ENCODE measurements at regions not wholly inside any gene's neighbourhood (a gene's known extent, or its start where the extent isn't known, plus 50 kb on each side); places are given as distances from the start of the nearest gene placed in this dataset.

DNA sequence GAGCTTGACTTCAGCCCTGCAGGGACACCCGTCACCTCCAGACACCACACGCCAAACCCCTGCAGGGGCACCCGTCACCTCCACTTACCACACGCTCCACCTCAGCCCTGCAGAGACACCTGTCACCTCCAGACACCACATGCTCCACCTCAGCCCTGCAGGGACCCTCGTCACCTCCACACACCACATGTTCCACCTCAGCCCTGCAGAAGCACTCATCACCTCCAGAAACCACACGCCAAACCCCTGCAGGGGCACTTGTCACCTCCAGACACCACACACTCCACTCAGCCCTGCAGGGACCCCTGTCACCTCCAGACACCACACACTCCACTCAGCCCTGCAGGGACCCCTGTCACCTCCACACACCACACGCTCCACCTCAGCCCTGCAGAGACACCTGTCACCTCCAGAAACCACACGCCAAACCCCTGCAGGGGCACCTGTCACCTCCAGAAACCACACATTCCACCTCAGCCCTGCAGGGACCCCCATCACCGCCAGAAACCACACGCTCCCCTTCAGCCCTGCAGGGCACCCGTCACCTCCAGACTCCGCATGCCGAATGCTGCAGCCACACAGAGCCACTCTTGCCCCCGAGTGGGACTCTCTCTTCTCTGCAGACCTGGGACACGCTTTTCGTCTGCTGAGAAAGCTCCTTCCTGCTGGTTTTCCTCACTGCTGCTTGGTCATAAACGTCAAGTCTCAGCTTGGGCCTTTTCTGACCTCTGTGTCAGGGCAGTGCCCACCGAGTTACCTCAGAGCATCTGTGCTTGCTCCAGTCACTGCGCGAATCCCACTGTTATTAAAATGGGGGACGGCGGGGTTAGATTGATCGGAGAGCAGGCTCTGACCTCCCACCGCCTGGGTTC, 77.5 kb upstream of the SALL3 start:
- no peaks in the 10 kb centered on the region for H3K36me3 ChIP-seq (ENCODE audit: control insufficient read depth, insufficient read depth, low read length)
- no peaks in the 10 kb centered on the region for H3K9me3 ChIP-seq (ENCODE audit: control insufficient read depth, low read length)
- no peak overlapping the region for H3K27ac ChIP-seq (ENCODE audit: low read depth, low read length, severe bottlenecking)
- WGBS, 2 experiments (ENCODE audit: insufficient coverage in 2 of 2): 87 to 89% methylated on average over 19 to 24 of the region's 24 CpGs
- H3K4me3 ChIP-seq (ENCODE audit: extremely low read depth, insufficient read depth, low read length, poor library complexity, severe bottlenecking): no peak overlapping the region
- H3K4me1 ChIP-seq (ENCODE audit: control insufficient read depth, insufficient read depth, low read length, poor library complexity, severe bottlenecking): no peaks in the 10 kb centered on the region

- Histone ChIP-seq H3K9me3 (ENCODE audit: control insufficient read depth, low read length) (no peaks in the 10 kb centered on the region), H3K27ac (ENCODE audit: low read depth, low read length, severe bottlenecking) (no peak overlapping the region), H3K4me1 (ENCODE audit: control insufficient read depth, insufficient read depth, low read length, poor library complexity, severe bottlenecking) (no peaks in the 10 kb centered on the region), H3K36me3 (ENCODE audit: control insufficient read depth, insufficient read depth, low read length) (no peaks in the 10 kb centered on the region), H3K4me3 (ENCODE audit: extremely low read depth, insufficient read depth, low read length, poor library complexity, severe bottlenecking) (no peak overlapping the region)
- WGBS, 2 experiments (ENCODE audit: insufficient coverage in 2 of 2): 93 to 100% methylated on average over 7 to 9 of the region's 11 CpGs
Measured at GRCh38 chr18:78902795-78903435, 76.7 kb upstream of the SALL3 start.

GRCh38 chr18:78903436-78904178, 76.0 kb upstream of the SALL3 start:
- Histone ChIP-seq H3K27ac (ENCODE audit: low read depth, low read length, severe bottlenecking) (no peak overlapping the region), H3K4me1 (ENCODE audit: control insufficient read depth, insufficient read depth, low read length, poor library complexity, severe bottlenecking) (no peaks in the 10 kb centered on the region), H3K36me3 (ENCODE audit: control insufficient read depth, insufficient read depth, low read length) (no peaks in the 10 kb centered on the region), H3K4me3 (ENCODE audit: extremely low read depth, insufficient read depth, low read length, poor library complexity, severe bottlenecking) (no peak overlapping the region), H3K9me3 (ENCODE audit: control insufficient read depth, low read length) (no peaks in the 10 kb centered on the region)
- 81 to 85% methylated on average over 12 to 16 of the region's 22 CpGs for WGBS, 2 experiments (ENCODE audit: insufficient coverage in 2 of 2)

GRCh38 chr18:78904179-78904531, 75.5 kb upstream of the SALL3 start:
- H3K4me1 ChIP-seq (ENCODE audit: control insufficient read depth, insufficient read depth, low read length, poor library complexity, severe bottlenecking): no peaks in the 10 kb centered on the region
- H3K27ac ChIP-seq (ENCODE audit: low read depth, low read length, severe bottlenecking): no peak overlapping the region
- no peaks in the 10 kb centered on the region for H3K36me3 ChIP-seq (ENCODE audit: control insufficient read depth, insufficient read depth, low read length)
- 74 to 87% methylated on average over 8 to 11 of the region's 11 CpGs for WGBS, 2 experiments (ENCODE audit: insufficient coverage in 2 of 2)
- no peak overlapping the region for H3K4me3 ChIP-seq (ENCODE audit: extremely low read depth, insufficient read depth, low read length, poor library complexity, severe bottlenecking)
- no peaks in the 10 kb centered on the region for H3K9me3 ChIP-seq (ENCODE audit: control insufficient read depth, low read length)

- no peaks in the 10 kb centered on the region for H3K9me3 ChIP-seq (ENCODE audit: control insufficient read depth, low read length)
- H3K4me1 ChIP-seq (ENCODE audit: control insufficient read depth, insufficient read depth, low read length, poor library complexity, severe bottlenecking): no peaks in the 10 kb centered on the region
- no peak overlapping the region for H3K27ac ChIP-seq (ENCODE audit: low read depth, low read length, severe bottlenecking)
- H3K4me3 ChIP-seq (ENCODE audit: extremely low read depth, insufficient read depth, low read length, poor library complexity, severe bottlenecking): no peak overlapping the region
- no peaks in the 10 kb centered on the region for H3K36me3 ChIP-seq (ENCODE audit: control insufficient read depth, insufficient read depth, low read length)
- WGBS, 2 experiments (ENCODE audit: insufficient coverage in 2 of 2): 85 to 95% methylated on average over 5 of the region's 9 CpGs
Measured at GRCh38 chr18:78905334-78905733, 74.3 kb upstream of the SALL3 start.

- 93 to 96% methylated on average over 7 to 15 of the region's 16 CpGs for WGBS, 2 experiments (ENCODE audit: insufficient coverage in 2 of 2)
- Histone ChIP-seq H3K27ac (ENCODE audit: low read depth, low read length, severe bottlenecking) (no peak overlapping the region), H3K36me3 (ENCODE audit: control insufficient read depth, insufficient read depth, low read length) (no peaks in the 10 kb centered on the region), H3K4me3 (ENCODE audit: extremely low read depth, insufficient read depth, low read length, poor library complexity, severe bottlenecking) (no peak overlapping the region), H3K9me3 (ENCODE audit: control insufficient read depth, low read length) (no peaks in the 10 kb centered on the region), H3K4me1 (ENCODE audit: control insufficient read depth, insufficient read depth, low read length, poor library complexity, severe bottlenecking) (no peaks in the 10 kb centered on the region)
Measured at GRCh38 chr18:78906066-78906465, 73.6 kb upstream of the SALL3 start.

- WGBS, 2 experiments (ENCODE audit: insufficient coverage in 2 of 2): 91% methylated on average over 15 to 18 of the region's 22 CpGs
- H3K9me3 ChIP-seq (ENCODE audit: control insufficient read depth, low read length): no peaks in the 10 kb centered on the region
- H3K4me3 ChIP-seq (ENCODE audit: extremely low read depth, insufficient read depth, low read length, poor library complexity, severe bottlenecking): no peak overlapping the region
- no peaks in the 10 kb centered on the region for H3K4me1 ChIP-seq (ENCODE audit: control insufficient read depth, insufficient read depth, low read length, poor library complexity, severe bottlenecking)
- no peaks in the 10 kb centered on the region for H3K36me3 ChIP-seq (ENCODE audit: control insufficient read depth, insufficient read depth, low read length)
- no peak overlapping the region for H3K27ac ChIP-seq (ENCODE audit: low read depth, low read length, severe bottlenecking)
Measured at GRCh38 chr18:78908462-78909260, 71.0 kb upstream of the SALL3 start.

- Histone ChIP-seq H3K36me3 (ENCODE audit: control insufficient read depth, insufficient read depth, low read length) (no peaks in the 10 kb centered on the region), H3K4me1 (ENCODE audit: control insufficient read depth, insufficient read depth, low read length, poor library complexity, severe bottlenecking) (no peaks in the 10 kb centered on the region), H3K27ac (ENCODE audit: low read depth, low read length, severe bottlenecking) (no peak overlapping the region), H3K4me3 (ENCODE audit: extremely low read depth, insufficient read depth, low read length, poor library complexity, severe bottlenecking) (no peak overlapping the region), H3K9me3 (ENCODE audit: control insufficient read depth, low read length) (no peaks in the 10 kb centered on the region)
- 67 to 73% methylated on average over 1 of the region's 1 CpG for WGBS, 2 experiments (ENCODE audit: insufficient coverage in 2 of 2)
Measured at GRCh38 chr18:78911751-78912283, 67.8 kb upstream of the SALL3 start.

DNA sequence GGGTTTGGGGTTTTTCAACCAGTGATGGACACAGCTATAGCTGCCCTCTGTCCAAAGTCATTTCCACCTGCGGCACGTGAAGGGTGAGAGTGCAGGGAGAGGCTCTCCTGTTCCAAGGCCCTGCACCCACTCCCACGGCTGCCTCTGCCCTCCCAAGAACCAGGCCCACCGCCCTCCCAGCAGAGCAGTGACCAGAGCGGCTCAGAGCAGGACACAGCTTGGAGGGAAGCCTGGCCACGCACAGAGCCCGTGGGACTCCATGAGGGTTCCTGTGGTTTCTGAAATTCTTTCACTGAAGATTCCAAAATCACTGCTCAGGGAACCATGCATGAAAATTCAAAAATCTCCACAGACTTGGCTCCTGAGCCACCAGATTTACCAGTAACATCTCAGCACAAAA, 67.3 kb upstream of the SALL3 start:
- Histone ChIP-seq H3K36me3 (ENCODE audit: control insufficient read depth, insufficient read depth, low read length) (no peaks in the 10 kb centered on the region), H3K9me3 (ENCODE audit: control insufficient read depth, low read length) (no peaks in the 10 kb centered on the region), H3K27ac (ENCODE audit: low read depth, low read length, severe bottlenecking) (no peak overlapping the region), H3K4me3 (ENCODE audit: extremely low read depth, insufficient read depth, low read length, poor library complexity, severe bottlenecking) (no peak overlapping the region), H3K4me1 (ENCODE audit: control insufficient read depth, insufficient read depth, low read length, poor library complexity, severe bottlenecking) (no peaks in the 10 kb centered on the region)
- 86 to 89% methylated on average over 5 to 6 of the region's 7 CpGs for WGBS, 2 experiments (ENCODE audit: insufficient coverage in 2 of 2)

- H3K36me3 ChIP-seq (ENCODE audit: control insufficient read depth, insufficient read depth, low read length): no peaks in the 10 kb centered on the region
- no peak overlapping the region for H3K4me3 ChIP-seq (ENCODE audit: extremely low read depth, insufficient read depth, low read length, poor library complexity, severe bottlenecking)
- H3K4me1 ChIP-seq (ENCODE audit: control insufficient read depth, insufficient read depth, low read length, poor library complexity, severe bottlenecking): no peaks in the 10 kb centered on the region
- 90 to 95% methylated on average over 17 to 18 of the region's 18 CpGs for WGBS, 2 experiments (ENCODE audit: insufficient coverage in 2 of 2)
- H3K27ac ChIP-seq (ENCODE audit: low read depth, low read length, severe bottlenecking): no peak overlapping the region
- no peaks in the 10 kb centered on the region for H3K9me3 ChIP-seq (ENCODE audit: control insufficient read depth, low read length)
Measured at GRCh38 chr18:78912844-78913243, 66.8 kb upstream of the SALL3 start.

Data from mesodermal cell (in vitro differentiated cells).